T-cell (primary cell): ENCODE measurements at regions not wholly inside any gene's neighbourhood (a gene's known extent, or its start where the extent isn't known, plus 50 kb on each side); places are given as distances from the start of the nearest gene placed in this dataset.
"Not testable (repeated sequence)": the region's sequence is repeated elsewhere in the genome, so short reads cannot be mapped to it uniquely, and the experiment has no call there.

Experiments used
- ATAC-seq, 4 experiments: fragments of 200-7000 bp in 3 of 4; fragments of 150-1000 bp in 1 of 4; cut with Tn5 transposase; replicated peaks in 1 of 4; 1 replicate in 3 of 4; 2 replicates in 1 of 4; pipeline ENCODE4 v1.10.0; 2021; ENCODE audit warnings: moderate library complexity in 3 of 4, mild to moderate bottlenecking in 2 of 4, moderate number of reproducible peaks in 1 of 4
- CTCF ChIA-PET, 2 donors: fragments of 300-600 bp; sonication (Branson Sonifier 250); formaldehyde crosslinking; loops; one replicate each; lab custom pipeline; 2022; ENCODE audit warnings: antibody characterized with exemption in 2 of 2; lab: Charles Lee
- POLR2A ChIA-PET, 2 donors: fragments of 300-600 bp; sonication (Branson Sonifier 250); formaldehyde crosslinking; loops; one replicate each; lab custom pipeline; 2022; ENCODE audit warnings: antibody characterized with exemption in 2 of 2; lab: Charles Lee
- DNase-seq, 35 experiments: peaks; one replicate each; pipeline versions ENCODE4 v3.0.0 to v3.0.0-alpha.2; 2013 to 2023
- H3K27ac ChIP-seq: one replicate; pipeline ENCODE4 v1.5.1; 2013; ENCODE audit warnings: low read length
- H3K27me3 ChIP-seq, 2 experiments: replicated peaks in 1 of 2; 1 replicate in 1 of 2; 2 replicates in 1 of 2; pipeline versions ENCODE4 v1.6.1 to v1.7.0; 2013; ENCODE audit warnings: low read length in 1 of 2, mixed read lengths in 1 of 2; ENCODE audit not compliant: control insufficient read depth in 2 of 2, insufficient read depth in 2 of 2; ENCODE audit errors: extremely low read depth in 1 of 2
- H3K36me3 ChIP-seq, 2 donors: 1 replicate in 1 of 2; 2 replicates in 1 of 2; pipeline versions ENCODE4 v1.6.1 to v1.7.0; 2013; ENCODE audit warnings: low read length in 1 of 2; ENCODE audit not compliant: control insufficient read depth in 2 of 2, insufficient read depth in 1 of 2; ENCODE audit errors: extremely low read depth in 1 of 2
- H3K4me1 ChIP-seq, 2 experiments: 1 replicate in 1 of 2; 2 replicates in 1 of 2; pipeline versions ENCODE4 v1.6.1 to v1.7.0; 2013; ENCODE audit warnings: low read length in 2 of 2, mixed read lengths in 1 of 2; ENCODE audit not compliant: insufficient read depth in 2 of 2, control insufficient read depth in 1 of 2; ENCODE audit errors: extremely low read depth in 1 of 2
- H3K4me3 ChIP-seq, 2 donors: 1 replicate in 1 of 2; 2 replicates in 1 of 2; pipeline versions ENCODE4 v1.5.1 to v1.7.0; 2013; ENCODE audit warnings: mild to moderate bottlenecking in 2 of 2, low read length in 1 of 2, moderate library complexity in 1 of 2; ENCODE audit not compliant: control insufficient read depth in 1 of 2; ENCODE audit errors: extremely low read depth in 1 of 2
- H3K9me3 ChIP-seq: 2 replicates; pipeline ENCODE4 v1.7.0; 2013
- H3K27ac Mint-ChIP-seq, 2 donors: one replicate each; pipeline ENCODE4 v1.8.0; 2020 to 2021; ENCODE audit warnings: mild to moderate bottlenecking in 2 of 2, mixed read lengths in 2 of 2
- H3K27me3 Mint-ChIP-seq, 2 donors: one replicate each; pipeline ENCODE4 v1.8.0; 2021 to 2022; ENCODE audit warnings: mixed read lengths in 2 of 2
- H3K36me3 Mint-ChIP-seq: one replicate; pipeline ENCODE4 v1.8.0; 2021; ENCODE audit warnings: mixed read lengths
- H3K4me1 Mint-ChIP-seq, 3 donors: one replicate each; pipeline ENCODE4 v1.8.0; 2020 to 2022; ENCODE audit warnings: mixed read lengths in 3 of 3, mild to moderate bottlenecking in 1 of 3
- H3K4me3 Mint-ChIP-seq, 3 donors: one replicate each; pipeline ENCODE4 v1.8.0; 2020 to 2022; ENCODE audit warnings: mild to moderate bottlenecking in 3 of 3, mixed read lengths in 3 of 3, moderate library complexity in 3 of 3
- H3K9me3 Mint-ChIP-seq, 3 donors: one replicate each; pipeline ENCODE4 v1.8.0; 2020 to 2022; ENCODE audit warnings: mixed read lengths in 3 of 3
- WGBS: methylation state at CpG from one replicate; pipeline ENCODE4 v1.1.5; 2013; ENCODE audit warnings: missing lambda C conversion rate; ENCODE audit not compliant: insufficient coverage; 5-methylcytosine and 5-hydroxymethylcytosine counted together

- DNase-seq, ATAC-seq, H3K4me1 ChIP-seq, H3K4me3 Mint-ChIP-seq, H3K4me1 Mint-ChIP-seq, H3K27ac Mint-ChIP-seq, H3K9me3 ChIP-seq, H3K36me3 Mint-ChIP-seq, H3K27ac ChIP-seq, H3K4me3 ChIP-seq, POLR2A ChIA-PET, H3K36me3 ChIP-seq, H3K27me3 ChIP-seq, H3K27me3 Mint-ChIP-seq: not testable (repeated sequence)
- peaks cover 26 to 38% (median 27%) of the 10 kb centered on the region in 3 donors for H3K9me3 Mint-ChIP-seq
- WGBS, result no CpG with 5 or more reads among the region's 1 CpG
- CTCF ChIA-PET, result interaction anchor here in 1 of 2 donors (0.6 kb wide), 1 partner anchor 53 kb away, joined by 6 read pairs; no protein-coding TSS in a partner anchor
Observed at GRCh38 chr13:56763333-56763732, 377.4 kb upstream of the PRR20A start.

DNA sequence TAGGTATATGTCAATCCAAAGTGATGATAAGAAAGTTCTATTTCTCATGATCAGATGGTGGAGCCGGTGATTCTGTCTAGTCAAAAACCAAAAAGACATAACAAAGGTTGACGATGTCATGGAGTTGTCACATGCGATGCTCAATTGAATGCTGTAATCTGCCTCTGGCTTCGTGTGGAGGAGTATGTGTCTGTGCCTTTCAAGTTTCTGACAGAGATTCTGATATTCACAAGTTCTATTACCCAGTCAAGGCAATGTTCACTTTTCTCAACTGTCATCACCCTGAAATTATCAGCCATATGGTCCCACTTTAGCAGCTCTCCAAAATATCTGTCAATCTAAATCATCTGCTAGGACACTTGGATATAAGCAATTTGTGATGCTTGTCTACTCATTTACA is 367.6 kb upstream of the PRR20A start:
- Mint-ChIP-seq H3K9me3 (peaks cover 7 to 21% (median 17%) of the 10 kb centered on the region in 3 donors), H3K36me3 (no peaks in the 10 kb centered on the region), H3K4me3 (no peak overlapping the region), H3K27ac (no peak overlapping the region), H3K27me3 (no peaks in the 10 kb centered on the region), H3K4me1 (no peaks in the 10 kb centered on the region)
- ATAC-seq (no peak), DNase-seq (no peak)
- H3K4me3 ChIP-seq, result no peak overlapping the region
- ChIA-PET CTCF (no interaction called here), POLR2A (no interaction called here)
- 83% methylated on average over 1 of the region's 4 CpGs for WGBS
- H3K36me3 ChIP-seq, result no peaks in the 10 kb centered on the region
- H3K27ac ChIP-seq, result no peak overlapping the region
- no peaks in the 10 kb centered on the region for H3K4me1 ChIP-seq
- no peaks in the 10 kb centered on the region for H3K9me3 ChIP-seq
- H3K27me3 ChIP-seq, result no peaks in the 10 kb centered on the region

DNA sequence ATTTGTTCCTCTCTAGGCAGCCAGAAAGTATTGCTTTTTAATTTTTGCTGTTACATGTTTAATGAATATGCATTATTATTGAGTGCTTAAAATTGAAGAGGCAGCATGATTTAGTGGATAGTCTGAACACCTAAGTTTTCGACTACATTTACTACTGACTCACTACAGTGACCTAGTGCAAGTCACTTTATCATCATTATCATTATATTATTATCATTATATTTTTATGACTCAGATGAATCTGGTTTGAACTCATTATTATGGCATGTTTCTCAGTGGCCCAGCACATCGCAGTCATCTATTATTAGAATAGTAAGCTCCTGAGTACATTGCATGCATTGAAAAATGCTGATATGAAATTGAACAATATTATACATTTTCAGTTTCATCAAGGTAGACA is 351.2 kb upstream of the PRR20A start:
- H3K4me3 ChIP-seq, result no peak overlapping the region
- H3K9me3 Mint-ChIP-seq, result peaks cover 9 to 14% (median 11%) of the 10 kb centered on the region in 3 donors
- peaks cover 3% of the 10 kb centered on the region for H3K9me3 ChIP-seq
- CTCF ChIA-PET, result no interaction called here
- no peaks in the 10 kb centered on the region for H3K4me1 ChIP-seq
- no CpG with 5 or more reads among the region's 2 CpGs for WGBS
- no peaks in the 10 kb centered on the region for H3K36me3 Mint-ChIP-seq
- no peak for DNase-seq
- no peaks in the 10 kb centered on the region for H3K27me3 ChIP-seq
- no peaks in the 10 kb centered on the region for H3K36me3 ChIP-seq
- no peak overlapping the region for H3K27ac ChIP-seq
- no peaks in the 10 kb centered on the region for H3K27me3 Mint-ChIP-seq
- POLR2A ChIA-PET, result no interaction called here
- no peak overlapping the region for H3K27ac Mint-ChIP-seq
- no peak overlapping the region for H3K4me3 Mint-ChIP-seq
- H3K4me1 Mint-ChIP-seq, result no peaks in the 10 kb centered on the region
- ATAC-seq, result no peak

DNA sequence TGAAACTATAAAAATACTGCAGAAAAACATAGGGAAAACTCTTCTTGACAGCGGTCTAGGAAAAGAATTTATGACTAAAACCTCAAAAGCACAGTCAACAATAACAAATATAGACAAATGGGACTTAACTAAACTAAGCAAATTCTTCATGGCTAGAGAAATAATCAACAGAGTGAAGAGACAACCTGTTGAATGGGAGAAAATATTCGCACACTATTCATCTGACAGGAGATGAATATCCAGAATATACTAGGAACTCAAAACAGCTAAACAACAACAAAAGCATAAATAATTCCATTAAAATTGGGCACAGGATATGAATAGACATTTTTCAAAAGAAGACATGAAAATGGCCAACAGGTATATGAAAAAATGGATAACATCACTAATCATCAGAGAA is 303.6 kb upstream of the PRR20A start:
- H3K9me3 Mint-ChIP-seq, result peaks cover 15 to 18% (median 16%) of the 10 kb centered on the region in 3 donors
- DNase-seq (no peak), ATAC-seq (no peak)
- H3K36me3 Mint-ChIP-seq, result no peaks in the 10 kb centered on the region
- Histone ChIP-seq H3K4me1 (no peaks in the 10 kb centered on the region), H3K27me3 (no peaks in the 10 kb centered on the region), H3K36me3 (no peaks in the 10 kb centered on the region), H3K27ac (no peak overlapping the region), H3K9me3 (no peaks in the 10 kb centered on the region), H3K4me3 (no peak overlapping the region)
- ChIA-PET POLR2A (no interaction called here), CTCF (no interaction called here)
- no peak overlapping the region for H3K4me3 Mint-ChIP-seq
- H3K27ac Mint-ChIP-seq, result no peak overlapping the region
- H3K4me1 Mint-ChIP-seq, result no peaks in the 10 kb centered on the region
- WGBS, result no CpG with 5 or more reads among the region's 2 CpGs
- H3K27me3 Mint-ChIP-seq, result no peaks in the 10 kb centered on the region

GRCh38 chr13:56850852-56851251 is 289.9 kb upstream of the PRR20A start:
- no CpG with 5 or more reads among the region's 2 CpGs for WGBS
- Mint-ChIP-seq H3K36me3 (no peaks in the 10 kb centered on the region), H3K9me3 (peaks cover 17 to 23% (median 17%) of the 10 kb centered on the region in 3 donors), H3K4me1 (no peaks in the 10 kb centered on the region), H3K4me3 (no peak overlapping the region), H3K27ac (no peak overlapping the region), H3K27me3 (no peaks in the 10 kb centered on the region)
- ChIA-PET POLR2A (no interaction called here), CTCF (no interaction called here)
- Histone ChIP-seq H3K4me1 (no peaks in the 10 kb centered on the region), H3K36me3 (no peaks in the 10 kb centered on the region), H3K27me3 (no peaks in the 10 kb centered on the region), H3K4me3 (no peak overlapping the region), H3K27ac (no peak overlapping the region), H3K9me3 (peaks cover 4% of the 10 kb centered on the region)
- no peak for DNase-seq
- no peak for ATAC-seq

GRCh38 chr13:56861476-56861875 is 279.2 kb upstream of the PRR20A start:
- Histone ChIP-seq H3K4me1 (no peaks in the 10 kb centered on the region), H3K4me3 (no peak overlapping the region), H3K9me3 (peaks cover 8% of the 10 kb centered on the region), H3K36me3 (no peaks in the 10 kb centered on the region), H3K27ac (no peak overlapping the region), H3K27me3 (no peaks in the 10 kb centered on the region)
- ATAC-seq, result no peak
- Mint-ChIP-seq H3K9me3 (peaks cover 8 to 26% (median 10%) of the 10 kb centered on the region in 3 donors), H3K4me1 (no peaks in the 10 kb centered on the region), H3K27ac (no peak overlapping the region), H3K4me3 (no peak overlapping the region), H3K27me3 (no peaks in the 10 kb centered on the region), H3K36me3 (no peaks in the 10 kb centered on the region)
- ChIA-PET CTCF (no interaction called here), POLR2A (no interaction called here)
- DNase-seq, result no peak
- no CpG with 5 or more reads among the region's 2 CpGs for WGBS

DNA sequence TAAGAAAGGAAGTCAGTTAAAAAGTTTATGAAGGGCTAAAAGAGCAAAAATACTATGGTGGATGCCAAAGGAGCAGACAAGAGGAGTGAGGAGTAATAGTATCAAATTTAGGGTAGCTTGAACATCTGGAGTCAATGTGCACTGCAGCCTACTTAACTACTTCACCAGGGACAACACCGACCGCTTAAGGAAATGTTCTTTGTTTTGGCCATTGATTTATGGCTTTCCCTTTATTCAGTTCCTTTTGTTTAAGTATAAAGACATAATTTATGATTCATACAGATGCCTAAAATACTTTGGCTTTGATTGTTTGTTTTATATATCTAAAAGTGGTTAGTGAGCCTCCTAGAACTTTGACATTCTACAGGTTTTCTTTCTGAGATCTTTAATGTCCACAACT is 276.3 kb upstream of the PRR20A start:
- Histone ChIP-seq H3K9me3 (peaks cover 5% of the 10 kb centered on the region), H3K27ac (no peak overlapping the region), H3K4me3 (no peak overlapping the region), H3K36me3 (no peaks in the 10 kb centered on the region), H3K4me1 (no peaks in the 10 kb centered on the region), H3K27me3 (no peaks in the 10 kb centered on the region)
- DNase-seq (no peak), ATAC-seq (no peak)
- Mint-ChIP-seq H3K27me3 (no peaks in the 10 kb centered on the region), H3K36me3 (no peaks in the 10 kb centered on the region), H3K4me1 (no peaks in the 10 kb centered on the region), H3K4me3 (no peak overlapping the region), H3K27ac (no peak overlapping the region), H3K9me3 (peaks cover 4 to 30% (median 14%) of the 10 kb centered on the region in 3 donors)
- CTCF ChIA-PET, result no interaction called here
- POLR2A ChIA-PET, result no interaction called here
- no CpG with 5 or more reads among the region's 2 CpGs for WGBS
